HG03060 (cell line): ENCODE measurements at regions not wholly inside any gene's neighbourhood (a gene's known extent, or its start where the extent isn't known, plus 50 kb on each side); places are given as distances from the start of the nearest gene placed in this dataset.
A peak's percentile ranks its signal among the peaks of the same experiment; 100 is the strongest.

ENCODE experiments used
- ATAC-seq: cut with Tn5 transposase; IDR thresholded peaks from one replicate; pipeline ENCODE4 v1.9.1; 2021; ENCODE audit warnings: low read depth, moderate number of reproducible peaks; ENCODE audit not compliant: unreplicated experiment

DNA sequence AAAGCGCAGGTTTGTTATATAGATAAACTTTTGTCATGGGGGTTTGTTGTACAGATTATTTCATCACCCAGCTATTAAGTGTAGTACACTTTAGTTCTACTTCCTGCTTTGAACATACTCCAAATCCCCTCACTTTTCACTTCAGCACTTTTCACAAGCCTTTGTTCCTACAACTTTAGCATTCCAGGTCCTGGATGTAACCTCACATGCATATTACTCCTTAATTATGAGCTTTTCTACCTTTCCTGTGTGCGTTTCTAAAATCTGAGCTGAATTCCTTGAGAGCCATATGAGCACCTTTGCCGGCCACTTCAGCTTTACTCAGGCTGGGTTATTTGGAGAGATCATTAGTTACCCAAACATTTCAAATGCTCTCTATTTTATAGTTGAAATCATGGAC is 179.2 kb upstream of the TNFAIP3 start:
- no peak for ATAC-seq

DNA sequence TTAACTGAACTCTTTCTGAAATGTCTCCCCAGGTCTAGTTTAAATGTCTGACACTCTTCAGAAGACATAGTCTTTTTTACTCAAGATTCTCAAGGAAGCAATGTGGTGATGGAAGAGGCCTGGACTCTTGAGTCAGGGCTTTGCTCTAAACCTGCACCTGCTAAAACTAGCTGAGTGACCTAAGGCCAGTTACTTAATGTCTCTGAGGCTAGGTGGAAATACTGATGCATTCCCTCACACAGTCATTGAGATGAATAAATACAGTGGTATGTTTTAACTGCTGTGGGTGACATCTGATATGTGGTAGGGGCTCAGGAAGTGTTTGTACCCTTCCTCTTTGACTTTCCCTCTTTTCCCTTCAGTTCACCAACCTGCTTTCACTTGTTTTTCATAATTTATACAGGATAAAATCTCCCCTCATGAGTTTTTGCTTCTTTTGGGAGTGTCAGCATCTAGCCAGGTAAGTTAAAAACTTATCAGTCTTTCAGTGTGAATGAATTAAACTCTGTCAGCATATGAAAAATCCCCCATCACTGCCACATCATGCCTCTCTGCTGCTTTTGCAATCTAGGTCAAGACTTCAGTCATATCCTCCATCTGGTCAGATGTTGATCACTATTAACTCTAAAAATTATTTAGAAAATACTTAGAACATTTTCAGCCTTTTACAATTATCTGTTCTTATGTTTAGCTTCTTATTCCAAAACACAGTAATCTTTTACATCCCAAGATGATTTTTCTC is 178.7 kb upstream of the TNFAIP3 start:
- no peak for ATAC-seq

DNA sequence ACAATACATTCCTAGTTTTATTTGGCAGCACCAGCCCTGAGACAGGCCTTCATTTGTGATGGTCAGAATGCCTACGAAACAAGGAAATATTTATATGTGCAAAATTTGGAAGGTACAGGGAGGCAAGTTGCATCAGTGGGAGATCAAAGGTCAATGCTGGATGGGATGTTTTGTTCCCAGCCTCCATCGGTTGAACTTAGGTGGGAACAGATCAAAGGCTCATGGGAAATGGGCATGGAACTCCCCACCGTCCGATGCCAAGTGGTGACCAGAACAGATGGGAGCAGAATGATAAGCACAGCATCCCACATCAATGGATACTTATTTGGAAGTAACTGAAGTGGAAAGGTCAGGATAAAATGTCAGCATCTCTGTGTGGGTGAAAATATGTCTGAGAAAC is 177.7 kb upstream of the TNFAIP3 start:
- no peak for ATAC-seq

DNA sequence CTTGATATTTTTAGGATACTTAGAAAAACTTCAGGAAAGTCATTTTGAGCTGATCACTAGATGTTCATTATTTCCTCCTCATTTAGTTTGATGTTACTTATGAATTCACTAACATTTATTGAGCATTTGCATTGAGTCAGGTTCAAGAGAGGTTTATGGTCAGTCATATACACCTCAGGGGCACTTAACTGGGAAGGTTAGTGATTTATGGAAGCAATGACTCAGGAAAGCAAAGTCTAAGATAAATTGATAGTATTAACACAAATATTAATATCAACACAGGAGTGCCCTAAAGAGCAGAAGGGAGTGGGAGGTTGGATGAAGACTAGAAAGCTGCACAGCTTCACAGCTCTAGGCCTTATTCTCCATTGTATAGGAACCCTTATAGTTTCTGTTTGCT is 177.0 kb upstream of the TNFAIP3 start:
- ATAC-seq = no peak

DNA sequence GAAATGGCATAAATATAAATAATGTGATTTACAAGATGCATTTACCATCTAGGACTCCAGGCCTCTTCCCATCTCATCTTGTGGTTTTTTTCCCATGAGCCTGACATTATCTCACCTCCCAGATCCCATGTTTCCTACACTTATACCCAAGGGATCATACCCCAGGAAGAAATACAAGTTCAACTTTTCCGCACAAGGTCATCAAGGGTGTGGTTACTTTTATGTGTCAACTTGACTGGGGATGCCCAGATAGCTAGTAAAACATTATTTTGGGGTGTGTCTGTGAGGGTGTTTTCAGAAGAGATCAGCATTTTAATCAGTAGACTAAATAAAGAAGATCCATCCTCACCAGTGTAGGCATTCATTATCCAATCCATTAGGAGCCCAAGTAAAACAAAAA is 176.3 kb upstream of the TNFAIP3 start:
- ATAC-seq = no peak

DNA sequence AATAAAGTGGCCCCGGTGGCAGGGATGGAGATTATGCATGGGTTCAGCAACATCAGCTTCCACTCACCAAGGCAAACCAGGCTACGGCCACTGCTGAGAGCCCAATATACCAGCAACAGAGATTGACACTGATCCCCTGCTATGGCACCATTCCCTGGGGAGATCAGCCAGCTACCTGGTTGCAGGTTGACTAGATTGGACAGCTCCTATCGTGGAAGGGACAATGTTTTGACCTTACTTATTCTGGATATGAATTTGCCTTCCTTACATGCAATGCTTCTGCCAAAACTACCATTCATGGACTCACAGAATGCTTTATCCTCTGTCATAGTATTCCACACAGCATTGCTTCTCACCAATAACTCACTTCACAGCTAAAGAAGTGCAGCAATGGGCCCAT is 174.8 kb upstream of the TNFAIP3 start:
- no peak for ATAC-seq

DNA sequence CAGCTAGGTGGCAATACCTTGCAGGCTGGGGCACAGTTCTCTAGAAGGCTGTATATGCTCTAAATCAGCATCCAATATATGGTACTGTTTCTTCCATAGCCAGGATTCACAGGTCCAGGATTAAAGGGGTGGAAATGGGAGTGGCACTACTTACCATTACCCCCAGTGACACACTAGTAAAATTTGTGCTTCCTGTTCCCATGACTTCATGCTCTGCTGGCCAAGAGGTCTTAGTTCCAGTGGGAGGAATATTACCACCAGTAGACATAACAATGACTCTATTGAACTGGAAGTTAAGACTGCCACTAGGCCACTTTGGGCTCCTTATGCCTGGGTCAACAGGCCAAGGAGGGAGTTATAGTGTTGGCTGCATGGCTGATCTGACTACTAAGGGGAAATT is 174.3 kb upstream of the TNFAIP3 start:
- no peak for ATAC-seq

DNA sequence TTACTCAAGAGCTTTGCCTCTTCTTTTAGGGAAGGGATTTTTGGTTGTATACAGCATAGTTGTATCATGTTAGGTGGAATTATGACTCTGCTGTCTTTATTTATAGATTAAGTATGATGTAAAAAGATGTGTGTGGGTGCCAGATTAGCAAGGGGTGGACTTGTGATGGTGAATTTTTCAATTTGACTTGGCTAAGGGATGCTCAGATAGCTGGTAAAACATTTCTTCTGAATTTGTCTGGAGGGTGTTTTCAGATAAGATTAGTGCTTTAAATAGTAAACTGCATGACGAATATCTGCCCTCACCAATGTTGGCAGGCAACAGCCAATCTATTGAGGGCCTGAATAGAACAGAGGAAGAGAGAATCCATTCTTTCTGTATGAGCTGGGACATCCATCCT is 173.3 kb upstream of the TNFAIP3 start:
- no peak for ATAC-seq

DNA sequence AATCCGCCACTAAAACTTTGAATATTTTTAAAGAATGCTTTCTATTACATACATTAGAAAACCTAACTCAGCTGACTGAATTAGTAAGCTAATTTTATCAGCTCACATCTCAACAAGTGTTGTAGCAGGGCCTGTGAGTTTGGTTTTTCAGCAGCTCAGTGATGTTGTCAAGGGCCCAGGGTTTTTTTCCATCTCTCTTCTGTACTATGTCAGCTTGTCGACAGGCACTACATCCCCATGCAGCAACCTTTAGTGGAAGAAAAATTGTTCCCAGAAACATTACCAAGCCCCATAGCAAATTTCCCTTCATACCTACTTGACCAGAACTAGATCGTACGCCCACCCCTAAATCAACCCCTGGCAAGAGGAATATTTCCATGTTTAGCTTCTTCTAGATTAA is 170.3 kb upstream of the TNFAIP3 start:
- ATAC-seq = no peak

DNA sequence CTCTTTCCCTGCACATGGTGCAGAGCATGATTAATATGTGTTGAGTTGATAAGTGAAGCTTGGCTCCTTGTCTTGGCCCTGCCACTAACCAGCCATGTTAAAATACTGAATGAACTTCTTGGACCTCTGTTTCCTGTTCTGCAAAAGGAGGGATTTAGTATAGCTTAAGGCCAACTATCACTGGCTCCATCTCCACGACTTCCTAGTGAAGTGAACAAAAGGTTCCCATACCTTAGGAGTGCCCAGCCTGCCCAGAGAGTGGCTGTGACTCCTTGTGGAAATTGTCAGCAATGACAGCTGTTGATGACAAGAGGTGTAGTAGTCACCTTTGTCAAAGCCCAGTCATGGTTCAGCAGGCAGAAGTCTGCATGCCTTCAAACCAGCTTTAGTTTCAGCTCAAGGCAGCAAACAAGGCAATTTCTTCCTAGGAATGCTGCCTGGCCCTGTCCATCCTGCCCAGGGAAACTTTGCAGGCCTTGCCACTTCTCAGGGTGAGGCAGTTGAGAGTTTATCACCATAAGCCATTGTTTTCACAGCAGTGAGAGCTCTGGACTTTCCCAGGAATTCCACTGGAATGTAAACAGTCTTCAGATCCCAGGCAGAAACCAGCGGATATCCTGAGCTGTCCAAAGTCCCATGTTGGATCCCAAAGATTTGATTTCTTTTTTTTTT is 169.7 kb upstream of the TNFAIP3 start:
- ATAC-seq = peak; percentile 63

DNA sequence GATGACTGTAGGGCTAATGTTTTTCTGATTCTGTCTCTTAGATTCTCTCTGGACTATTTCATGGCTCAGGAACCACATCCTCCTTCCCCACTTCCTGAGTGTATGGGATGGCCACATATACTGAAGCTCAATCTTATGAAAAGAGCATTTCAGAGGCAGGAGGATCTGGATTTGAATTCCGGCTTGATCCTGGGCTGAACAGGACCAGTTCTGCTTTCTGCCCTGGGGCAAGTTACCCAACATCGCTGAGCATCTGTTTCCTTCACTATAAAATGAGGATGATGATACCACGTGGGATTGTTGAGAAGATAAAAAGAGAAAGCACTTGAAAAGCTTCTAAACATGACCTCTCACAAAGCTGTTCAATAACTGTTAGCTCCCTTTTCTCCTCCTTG is 168.4 kb upstream of the TNFAIP3 start:
- no peak for ATAC-seq

DNA sequence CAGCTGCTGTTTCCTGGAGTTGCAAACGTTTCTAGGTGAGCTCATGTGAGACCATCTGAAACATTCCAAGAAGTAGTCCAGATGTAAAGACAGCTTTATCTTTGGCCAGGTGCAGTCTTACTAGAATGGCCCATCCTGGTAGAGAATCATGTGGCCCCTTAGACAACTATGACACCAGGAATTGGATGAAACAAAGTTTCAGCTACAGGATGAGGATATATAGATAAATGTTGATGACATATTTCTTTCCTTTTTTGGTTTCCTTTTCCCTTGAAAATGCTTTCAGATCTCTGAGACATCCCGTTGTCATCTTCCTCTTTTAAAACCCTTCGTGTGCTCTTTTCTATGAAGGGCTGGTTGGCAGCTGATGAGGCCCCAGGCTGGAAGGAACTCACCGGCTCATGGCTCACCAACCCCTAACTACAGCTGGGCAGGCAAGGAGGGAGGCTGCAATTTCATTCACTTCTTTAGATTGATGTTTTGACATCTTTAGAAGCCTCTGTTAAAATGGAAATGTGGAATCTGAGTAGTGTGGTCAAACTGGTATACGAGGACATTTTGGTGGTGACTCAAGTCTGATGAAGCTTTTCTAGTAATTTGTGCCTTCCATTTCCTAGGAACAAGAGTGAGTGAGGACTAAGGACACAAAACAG is 167.9 kb upstream of the TNFAIP3 start:
- ATAC-seq = no peak

DNA sequence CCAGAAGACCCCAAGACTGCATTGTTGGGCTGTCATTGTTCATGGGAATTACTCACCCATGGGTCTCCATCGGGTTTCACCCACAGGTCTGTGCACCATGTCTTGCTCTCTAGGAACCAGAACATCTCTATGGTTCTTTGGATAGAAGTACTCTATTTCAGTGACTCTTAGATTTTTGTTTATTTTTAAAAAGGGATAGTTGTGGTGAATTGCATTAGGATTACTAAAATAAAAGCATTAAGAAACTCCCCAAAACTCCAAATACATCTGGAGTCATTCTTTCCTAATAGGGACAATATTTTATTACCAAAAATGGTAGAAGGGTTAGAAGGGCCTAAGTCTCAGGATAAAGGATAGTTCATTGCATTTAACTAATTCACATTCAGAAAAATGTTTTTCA is 166.9 kb upstream of the TNFAIP3 start:
- ATAC-seq = no peak

DNA sequence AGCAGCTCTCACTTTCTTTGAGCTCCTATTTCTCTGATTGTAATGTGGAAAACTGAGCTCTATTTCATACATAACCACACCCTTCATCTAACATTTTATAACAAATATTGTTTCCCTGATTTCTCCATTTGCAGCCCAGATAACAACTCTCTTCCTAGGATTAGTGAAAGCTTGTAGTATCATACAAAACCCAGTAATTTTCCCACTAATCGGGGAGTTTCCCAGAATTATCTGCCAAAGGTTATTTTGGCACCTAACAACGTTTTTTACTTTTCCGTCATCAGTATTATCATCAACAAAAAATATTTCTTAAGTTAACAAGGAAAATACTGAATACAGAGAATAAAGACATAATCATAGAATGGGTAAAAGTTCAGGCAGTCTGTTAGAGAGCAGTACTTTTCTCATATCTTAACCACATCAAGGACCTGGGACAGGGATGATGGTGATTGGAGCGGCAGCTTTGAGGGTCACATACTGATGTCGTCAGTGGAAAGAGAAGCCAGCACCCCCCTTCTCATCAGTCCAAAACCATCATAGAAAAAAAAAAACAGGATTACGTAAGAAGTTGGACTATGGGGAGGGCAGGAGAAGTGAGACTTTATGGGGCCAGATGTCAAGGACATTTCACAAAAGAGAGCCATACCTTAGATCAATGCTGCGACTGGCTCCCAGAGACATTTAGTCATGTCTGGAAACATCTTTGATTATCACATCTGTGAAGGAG is 166.1 kb upstream of the TNFAIP3 start:
- no peak for ATAC-seq

DNA sequence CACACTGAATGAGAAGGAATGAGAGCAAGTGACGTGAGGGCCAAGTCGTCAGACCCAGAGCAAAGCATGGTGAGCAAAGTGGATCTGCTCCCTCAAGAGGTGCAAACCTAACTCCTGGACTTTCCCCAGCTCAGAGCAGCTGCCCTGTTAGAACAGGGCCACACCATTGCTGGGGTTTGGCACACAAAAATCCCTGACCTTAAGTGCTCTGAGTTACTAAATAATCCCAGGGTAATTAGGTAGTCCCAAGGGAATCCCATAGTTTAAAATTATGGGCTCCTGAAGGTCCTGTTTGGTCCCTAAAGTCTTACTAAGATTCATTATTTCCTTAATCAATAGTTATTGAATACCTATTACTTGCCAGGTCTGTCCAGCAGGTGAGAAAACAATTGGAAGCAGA is 165.1 kb upstream of the TNFAIP3 start:
- ATAC-seq = no peak

DNA sequence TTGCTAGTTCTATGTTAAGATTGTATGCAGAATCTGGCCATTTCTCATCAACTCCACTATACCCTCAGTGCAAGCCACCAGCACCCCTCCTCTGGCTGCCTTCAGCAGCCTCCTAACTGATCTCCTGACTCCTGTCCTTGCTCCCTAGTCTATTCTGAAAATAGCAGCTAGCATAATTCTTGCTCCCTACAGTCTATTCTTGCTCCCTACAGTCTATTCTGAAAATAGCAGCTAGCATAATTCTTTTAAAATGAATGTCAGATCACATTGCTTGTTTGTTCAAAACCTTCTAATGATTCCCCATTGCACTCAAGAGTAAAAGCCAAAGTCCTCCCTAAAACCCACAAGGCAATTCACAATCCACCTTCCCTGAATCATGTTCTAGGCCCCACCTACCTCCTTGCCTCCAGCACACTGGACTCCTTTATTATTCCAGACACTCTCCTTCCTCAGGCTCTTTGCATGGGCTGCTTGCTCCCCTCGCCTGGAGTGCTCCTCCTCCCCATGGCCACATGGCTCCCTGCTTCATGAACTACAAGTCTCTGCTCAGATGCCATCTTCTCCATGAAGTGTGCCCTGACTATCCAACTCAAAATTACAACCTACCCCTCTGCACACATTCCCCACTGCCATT is 164.2 kb upstream of the TNFAIP3 start:
- no peak for ATAC-seq

DNA sequence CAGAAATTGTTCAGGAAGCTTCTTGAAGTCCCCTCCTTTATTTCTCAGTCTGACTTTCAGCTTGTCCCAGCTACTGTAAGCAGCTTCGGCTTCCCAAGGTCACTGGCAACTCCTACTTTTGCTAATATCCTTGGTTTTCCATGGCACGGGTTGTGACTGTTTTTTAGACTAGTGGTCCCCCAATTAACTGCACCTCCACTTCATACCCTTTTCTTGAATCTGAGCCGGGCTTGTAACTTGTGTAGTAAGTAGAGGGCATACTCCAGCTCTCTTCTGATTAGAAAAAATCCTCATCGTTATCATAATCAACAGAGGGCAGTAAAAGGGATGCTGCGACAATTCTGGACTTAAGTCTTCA is 162.3 kb upstream of the TNFAIP3 start:
- no peak for ATAC-seq

DNA sequence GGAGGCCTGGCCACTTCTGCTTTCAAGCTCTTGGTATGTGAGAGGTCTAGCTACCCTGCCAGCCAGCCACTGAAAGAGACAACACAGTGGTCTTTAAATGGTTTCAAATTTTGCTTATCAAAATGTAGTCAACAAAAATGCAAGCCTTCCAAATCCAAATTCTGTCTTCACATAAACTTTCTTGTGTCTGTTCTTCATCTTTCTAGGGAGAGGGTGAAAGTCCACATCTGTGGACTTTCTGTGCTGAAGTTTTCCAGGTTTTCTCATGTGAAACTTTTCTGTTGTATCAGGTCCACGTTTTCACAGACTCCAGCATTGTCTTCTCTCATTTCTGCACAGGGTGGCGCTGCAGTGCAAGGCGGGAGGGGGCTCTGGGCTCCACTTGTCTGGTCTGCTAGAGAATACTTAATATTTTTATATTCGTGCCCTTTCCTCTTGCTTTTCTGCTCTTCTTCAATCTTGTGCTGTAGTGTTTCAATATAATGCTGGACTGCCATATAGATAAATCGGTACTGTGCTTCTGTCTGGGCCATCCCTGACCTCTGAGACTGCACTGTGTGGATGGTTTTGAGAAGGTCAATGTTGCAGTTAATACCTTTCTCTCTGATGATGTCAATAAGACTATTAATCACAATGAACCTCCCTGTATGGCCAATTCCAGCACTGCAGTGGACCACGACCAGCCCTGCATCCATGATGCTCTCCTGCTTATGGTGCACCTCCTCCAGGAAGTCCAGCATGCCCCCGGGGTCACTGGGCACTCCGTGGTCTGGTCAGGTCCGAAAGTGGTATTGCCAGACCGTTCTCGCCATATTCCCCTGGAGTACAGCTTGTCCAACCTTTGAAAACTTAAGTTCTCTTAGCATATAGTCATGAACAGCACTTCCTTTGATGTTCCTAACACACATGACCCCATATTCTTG is 161.6 kb upstream of the TNFAIP3 start:
- no peak for ATAC-seq

DNA sequence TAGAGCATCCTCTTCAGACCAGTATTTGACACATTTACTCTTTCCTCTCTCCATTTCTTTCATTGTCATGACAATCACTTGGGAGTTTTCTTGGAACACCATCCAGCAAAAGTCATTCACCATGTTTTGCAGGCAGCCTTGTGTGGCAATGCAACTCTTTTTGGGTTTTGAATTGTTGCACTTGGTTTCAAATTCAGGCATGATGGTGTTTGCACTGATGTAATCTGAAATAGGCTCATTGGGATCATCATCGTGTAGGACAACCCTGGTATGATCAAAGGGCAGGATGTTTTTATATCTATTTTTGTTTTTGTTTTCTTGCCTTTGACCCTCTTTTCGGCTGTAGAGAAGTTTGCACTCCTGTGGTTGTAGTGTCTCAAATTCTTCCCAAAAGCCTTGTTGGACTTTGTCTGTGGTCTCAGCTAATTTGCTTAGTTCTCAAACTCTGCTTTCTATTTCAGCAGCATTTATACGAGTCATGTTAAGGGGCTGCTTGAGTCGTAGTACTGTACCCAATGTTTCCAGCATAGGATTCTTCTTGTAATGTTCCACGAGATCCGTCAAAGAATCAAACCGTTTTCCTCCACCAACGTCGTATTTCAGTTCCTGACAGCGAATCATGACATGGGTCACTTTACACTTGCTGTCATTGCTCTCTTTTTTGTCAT is 160.8 kb upstream of the TNFAIP3 start:
- ATAC-seq = no peak
